ENCODE measurements at regions not wholly inside any gene's neighbourhood (a gene's known extent, or its start where the extent isn't known, plus 50 kb on each side); places are given as distances from the start of the nearest gene placed in this dataset.
"Not testable (repeated sequence)": the region's sequence is repeated elsewhere in the genome, so short reads cannot be mapped to it uniquely, and the experiment has no call there.

- TF ChIP-seq CTCF, POLR2A (IDR thresholded peaks at IDR 0.05): not testable (repeated sequence)
Measured at GRCh38 chr1:206351276-206352052, 118.8 kb upstream of the IKBKE start.
